ENCODE measurements at regions not wholly inside any gene's neighbourhood (a gene's known extent, or its start where the extent isn't known, plus 50 kb on each side); places are given as distances from the start of the nearest gene placed in this dataset.

DNA sequence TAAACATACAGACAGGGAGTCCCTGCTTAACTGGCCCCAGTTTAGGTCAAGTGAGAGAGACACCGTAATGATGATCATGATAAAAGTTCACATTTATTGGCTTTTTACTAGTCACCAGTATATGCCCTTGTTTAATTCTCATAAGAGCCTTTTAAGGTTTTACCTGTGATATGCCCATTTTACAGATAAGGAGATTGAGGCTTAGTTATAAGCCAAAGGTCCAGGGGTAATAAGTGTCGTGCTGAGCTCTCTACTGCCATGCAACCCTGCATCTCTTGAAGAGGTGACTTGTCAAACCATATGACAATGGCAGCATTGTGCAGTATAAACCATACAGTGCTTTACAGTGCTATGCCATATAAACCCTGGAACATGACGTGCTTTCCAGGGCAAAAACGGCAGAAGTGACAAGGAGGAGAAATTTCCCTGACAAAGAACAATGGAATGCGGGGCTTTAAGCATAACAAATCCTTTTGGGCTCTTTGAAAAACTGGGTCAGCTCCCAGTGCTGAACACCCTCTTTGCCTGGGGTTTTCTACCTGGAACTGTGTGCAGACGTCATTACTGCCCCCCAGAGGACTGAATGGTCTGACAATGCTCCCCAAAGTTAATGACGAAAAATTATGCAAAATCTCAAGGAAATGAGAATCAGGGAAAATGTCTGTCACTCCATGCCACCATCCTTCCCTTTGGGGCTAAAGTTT, 59.7 kb upstream of the C14orf132 start:
- peak; percentile 7 to 51 for DNase-seq

DNA sequence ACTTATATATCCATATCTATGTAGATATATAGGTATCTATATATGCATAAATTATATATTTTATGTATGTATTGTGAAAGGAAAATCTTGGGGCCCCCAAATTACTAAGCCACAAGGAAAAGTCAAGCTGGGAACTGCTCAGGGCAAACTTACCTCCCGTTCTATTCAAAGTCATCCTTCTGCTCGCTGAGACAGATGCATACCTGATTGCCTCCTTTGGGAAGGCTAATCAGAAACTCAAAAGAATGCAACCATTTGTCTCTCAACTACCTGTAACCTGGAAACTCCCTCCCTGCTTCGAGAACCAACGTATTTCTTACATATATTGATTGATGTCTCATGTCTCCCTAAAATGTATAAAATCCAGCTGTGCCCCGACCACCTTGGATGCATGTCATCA, 58.8 kb upstream of the C14orf132 start:
- DNase-seq, result no peak

DNA sequence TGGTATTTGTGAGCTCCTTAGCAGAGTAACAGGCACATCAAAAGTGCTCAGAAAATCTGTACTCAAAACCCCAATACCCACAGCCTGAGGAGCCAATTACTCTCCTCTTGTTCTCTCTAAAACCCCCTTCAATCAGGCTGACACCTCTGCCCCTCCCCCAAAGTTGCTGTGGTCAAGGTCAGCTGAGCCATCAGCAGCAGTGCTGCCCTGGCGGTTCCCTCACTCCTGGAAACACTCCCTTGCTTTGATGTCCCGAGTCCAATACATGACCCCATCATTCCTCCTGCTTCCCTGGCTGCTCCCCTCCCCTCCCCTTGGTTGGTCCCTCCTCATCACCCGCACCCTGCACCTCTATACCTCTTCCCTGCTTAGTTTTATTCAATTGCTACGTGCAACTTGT, 57.2 kb upstream of the C14orf132 start:
- no peak for DNase-seq

DNA sequence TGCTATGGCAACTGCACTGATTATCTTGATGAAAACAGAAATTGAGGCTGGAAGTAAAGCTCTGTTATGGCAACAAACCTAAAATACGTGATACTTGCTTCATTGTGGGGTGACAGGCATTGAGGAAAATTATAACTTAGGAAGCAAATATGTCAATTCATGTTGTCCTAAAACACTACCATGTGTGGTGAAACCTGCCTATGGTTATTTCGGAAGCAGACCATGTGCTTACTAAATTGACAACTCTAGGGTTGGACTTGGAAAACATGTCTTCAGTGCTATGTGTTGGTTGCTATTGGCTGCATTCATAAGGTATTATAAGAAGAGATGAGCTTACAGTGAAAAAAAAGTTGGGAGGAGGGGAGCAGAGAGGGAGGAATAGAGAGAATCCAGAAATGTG, 55.0 kb upstream of the C14orf132 start:
- no peak for DNase-seq
